Endothelial cell of umbilical vein (primary cell): ENCODE measurements at regions not wholly inside any gene's neighbourhood (a gene's known extent, or its start where the extent isn't known, plus 50 kb on each side); places are given as distances from the start of the nearest gene placed in this dataset.

Experiments
- CTCF ChIP-seq, 2 donors: IDR thresholded peaks; 1 replicate in 1 of 2; 2 replicates in 1 of 2; pipeline ENCODE4 v1.5.1; 2011; ENCODE audit warnings: low read length in 2 of 2, mild to moderate bottlenecking in 2 of 2, moderate library complexity in 2 of 2, control low read depth in 1 of 2, inconsistent platforms in 1 of 2, low read depth in 1 of 2; ENCODE audit not compliant: insufficient read depth in 1 of 2; ENCODE audit errors: extremely low read depth in 1 of 2
- EZH2 ChIP-seq: IDR thresholded peaks from 2 replicates; pipeline ENCODE4 v1.6.1; 2012; ENCODE audit warnings: borderline replicate concordance, low read depth, mild to moderate bottlenecking, moderate library complexity, low read length, inconsistent platforms; ENCODE audit not compliant: severe bottlenecking
- FOS ChIP-seq: IDR thresholded peaks from 2 replicates; pipeline ENCODE4 v1.6.1; 2011; ENCODE audit warnings: mild to moderate bottlenecking, low read length, moderate library complexity, borderline replicate concordance; ENCODE audit not compliant: insufficient read depth
- POLR2A ChIP-seq: IDR thresholded peaks from 2 replicates; pipeline ENCODE4 v1.6.1; 2012; ENCODE audit warnings: low read depth, mild to moderate bottlenecking, control low read depth, low read length
- POLR2AphosphoS5 ChIP-seq: IDR thresholded peaks from 2 replicates; pipeline ENCODE4 v1.6.1; 2012; ENCODE audit warnings: low read depth, mild to moderate bottlenecking, control low read depth, low read length, moderate library complexity; ENCODE audit not compliant: insufficient read depth
- TF ChIP-seq, protein P1 (sequence below): IDR thresholded peaks from 2 replicates; pipeline ENCODE4 v1.6.1; 2011; ENCODE audit not compliant: insufficient read depth, insufficient read length

DNA sequence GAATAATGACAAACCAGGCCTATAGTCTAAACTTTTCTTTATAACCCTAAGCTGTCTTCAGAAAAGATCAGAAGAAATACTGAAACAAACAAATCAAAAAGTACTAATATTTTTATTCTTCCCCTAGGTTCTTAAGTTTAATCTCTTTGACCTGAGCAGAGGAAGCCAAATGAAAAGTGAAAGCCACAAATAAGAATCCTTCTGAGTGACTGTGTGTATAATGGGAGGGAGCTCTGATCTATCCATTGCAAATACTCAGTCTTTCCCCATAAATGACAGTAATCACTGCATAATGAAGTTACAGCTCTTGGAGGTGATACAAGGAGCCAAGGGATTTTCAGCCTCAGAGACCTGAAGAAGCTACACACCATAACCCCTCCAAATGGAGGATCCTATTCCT is 126.9 kb upstream of the ATP10B start:
- TF ChIP-seq CTCF (IDR thresholded peaks at IDR 0.05; ENCODE audit: extremely low read depth in 1 of 2, insufficient read depth in 1 of 2, low read depth in 1 of 2, low read length in 2 of 2) (no peak), POLR2AphosphoS5 (no peak), POLR2A (no peak), EZH2 (no peak), FOS (no peak)
- TF ChIP-seq, protein P1, sequence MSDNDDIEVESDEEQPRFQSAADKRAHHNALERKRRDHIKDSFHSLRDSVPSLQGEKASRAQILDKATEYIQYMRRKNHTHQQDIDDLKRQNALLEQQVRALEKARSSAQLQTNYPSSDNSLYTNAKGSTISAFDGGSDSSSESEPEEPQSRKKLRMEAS: no peak
